HEK293 (cell line): ENCODE measurements at regions not wholly inside any gene's neighbourhood (a gene's known extent, or its start where the extent isn't known, plus 50 kb on each side); places are given as distances from the start of the nearest gene placed in this dataset.

Experiments
- CTCF ChIA-PET: fragments of 350-600 bp; formaldehyde crosslinking; extraction: SDS; loops from one replicate; lab custom pipeline; 2021; ENCODE audit warnings: antibody characterized with exemption; lab: Yijun Ruan, JAX
- POLR2A ChIA-PET: fragments of 300-600 bp; formaldehyde crosslinking; extraction: SDS; loops from one replicate; lab custom pipeline; 2020; ENCODE audit warnings: antibody characterized with exemption, inconsistent platforms; lab: Yijun Ruan, JAX
- H3K27ac ChIP-seq: fragments of 200-500 bp; sonication (Bioruptor generic); 2 replicates; pipeline ENCODE4 v1.5.1; 2014; ENCODE audit warnings: low read depth, low read length, control low read depth, inconsistent platforms; ENCODE audit errors: extremely low read depth
- H3K36me3 ChIP-seq, 2 experiments: fragments of 200-500 bp in 1 of 2; sonication (Bioruptor generic) in 1 of 2; 1 replicate in 1 of 2; 2 replicates in 1 of 2; pipeline ENCODE4 v1.5.1; 2014 to 2017; ENCODE audit warnings: inconsistent platforms in 2 of 2, low read length in 2 of 2; ENCODE audit not compliant: control insufficient read depth in 2 of 2, insufficient read depth in 1 of 2
- H3K4me1 ChIP-seq: fragments of 200-500 bp; sonication (Bioruptor generic); 2 replicates; pipeline ENCODE4 v1.5.1; 2014; ENCODE audit warnings: mild to moderate bottlenecking, low read length, inconsistent platforms; ENCODE audit not compliant: control insufficient read depth, insufficient read depth
- H3K4me3 ChIP-seq: 2 replicates; pipeline ENCODE4 v1.5.1; 2011; ENCODE audit warnings: low read depth, mild to moderate bottlenecking, control low read depth, low read length, moderate library complexity
- H3K9me3 ChIP-seq: fragments of 200-500 bp; sonication (Bioruptor generic); 2 replicates; pipeline ENCODE4 v1.5.1; 2014; ENCODE audit warnings: low read depth, low read length, inconsistent platforms; ENCODE audit not compliant: control insufficient read depth, insufficient read depth
- BCL11A ChIP-seq: fragments of 450-650 bp; formaldehyde crosslinking; IDR thresholded peaks from 2 replicates; pipeline ENCODE4 v1.5.1; 2016; ENCODE audit warnings: low read depth, missing biosample characterization, missing genetic modification characterization
- BCL11B ChIP-seq: fragments of 450-650 bp; formaldehyde crosslinking; IDR thresholded peaks from 2 replicates; pipeline ENCODE4 v1.5.1; 2016; ENCODE audit warnings: low read depth, missing biosample characterization, missing genetic modification characterization
- FEZF1 ChIP-seq: fragments of 450-650 bp; formaldehyde crosslinking; IDR thresholded peaks from 2 replicates; pipeline ENCODE4 v1.5.1; 2016; ENCODE audit warnings: missing biosample characterization, missing genetic modification characterization
- GLIS1 ChIP-seq: fragments of 450-650 bp; formaldehyde crosslinking; IDR thresholded peaks from 2 replicates; pipeline ENCODE4 v1.5.1; 2016; ENCODE audit warnings: missing biosample characterization, missing genetic modification characterization
- HOXA7 ChIP-seq: sonication (generic); formaldehyde crosslinking; IDR thresholded peaks from 2 replicates; pipeline ENCODE4 v1.8.1; 2022; ENCODE audit warnings: missing genetic modification reagents, borderline replicate concordance
- KLF10 ChIP-seq: fragments of 450-650 bp; IDR thresholded peaks from 2 replicates; pipeline ENCODE4 v1.5.1; 2018; ENCODE audit warnings: missing biosample characterization, mild to moderate bottlenecking, missing genetic modification characterization
- OVOL3 ChIP-seq: fragments of 450-650 bp; formaldehyde crosslinking; IDR thresholded peaks from 2 replicates; pipeline ENCODE4 v1.5.1; 2016; ENCODE audit warnings: missing biosample characterization, missing genetic modification characterization
- SETDB1 ChIP-seq: IDR thresholded peaks from one replicate; pipeline ENCODE4 v1.6.1; 2017; ENCODE audit warnings: mild to moderate bottlenecking, low read length, moderate library complexity, mixed read lengths; ENCODE audit not compliant: insufficient read length
- WT1 ChIP-seq: fragments of 450-650 bp; formaldehyde crosslinking; IDR thresholded peaks from 2 replicates; pipeline ENCODE4 v1.5.1; 2016; ENCODE audit warnings: missing biosample characterization, missing genetic modification characterization
- YY1 ChIP-seq: fragments of 450-650 bp; formaldehyde crosslinking; IDR thresholded peaks from 2 replicates; pipeline ENCODE4 v1.5.1; 2018; ENCODE audit warnings: missing biosample characterization, missing genetic modification characterization
- ZBTB7A ChIP-seq: fragments of 450-650 bp; formaldehyde crosslinking; IDR thresholded peaks from 2 replicates; pipeline ENCODE4 v1.5.1; 2016; ENCODE audit warnings: low read depth, missing biosample characterization, missing genetic modification characterization
- ZEB2 ChIP-seq: fragments of 450-650 bp; formaldehyde crosslinking; IDR thresholded peaks from 2 replicates; pipeline ENCODE4 v1.5.1; 2016; ENCODE audit warnings: missing biosample characterization, missing genetic modification characterization
- ZFHX2 ChIP-seq: fragments of 450-650 bp; formaldehyde crosslinking; conservative IDR thresholded peaks from 2 replicates; pipeline ENCODE4 v1.5.1; 2016; ENCODE audit warnings: missing biosample characterization, missing genetic modification characterization
- ZIC2 ChIP-seq: fragments of 450-650 bp; formaldehyde crosslinking; IDR thresholded peaks from 2 replicates; pipeline ENCODE4 v1.5.1; 2016; ENCODE audit warnings: missing biosample characterization, missing genetic modification characterization
- ZNF133 ChIP-seq: fragments of 450-650 bp; formaldehyde crosslinking; IDR thresholded peaks from 2 replicates; pipeline ENCODE4 v1.5.1; 2016; ENCODE audit warnings: missing biosample characterization, missing genetic modification characterization
- ZNF174 ChIP-seq: fragments of 450-650 bp; formaldehyde crosslinking; IDR thresholded peaks from 2 replicates; pipeline ENCODE4 v1.5.0; 2017; ENCODE audit warnings: missing biosample characterization, mild to moderate bottlenecking, missing genetic modification characterization
- ZNF214 ChIP-seq: fragments of 450-650 bp; formaldehyde crosslinking; IDR thresholded peaks from 2 replicates; pipeline ENCODE4 v1.5.1; 2017; ENCODE audit warnings: missing biosample characterization, mild to moderate bottlenecking, missing genetic modification characterization, borderline replicate concordance
- ZNF223 ChIP-seq: fragments of 450-650 bp; formaldehyde crosslinking; IDR thresholded peaks from 2 replicates; pipeline ENCODE4 v1.5.1; 2016; ENCODE audit warnings: missing biosample characterization, missing genetic modification characterization
- ZNF335 ChIP-seq: fragments of 450-650 bp; formaldehyde crosslinking; conservative IDR thresholded peaks from 2 replicates; pipeline ENCODE4 v1.5.1; 2016; ENCODE audit warnings: missing biosample characterization, missing genetic modification characterization
- ZNF37A ChIP-seq: fragments of 450-650 bp; IDR thresholded peaks from 2 replicates; pipeline ENCODE4 v1.5.1; 2018; ENCODE audit warnings: missing biosample characterization, missing genetic modification characterization
- ZNF560 ChIP-seq: fragments of 450-650 bp; formaldehyde crosslinking; IDR thresholded peaks from 2 replicates; pipeline ENCODE4 v1.5.1; 2017; ENCODE audit warnings: missing biosample characterization, missing genetic modification characterization, borderline replicate concordance
- ZNF561 ChIP-seq: fragments of 450-650 bp; IDR thresholded peaks from 2 replicates; pipeline ENCODE4 v1.5.1; 2018; ENCODE audit warnings: missing biosample characterization, missing genetic modification characterization, borderline replicate concordance
- ZNF624 ChIP-seq: fragments of 450-650 bp; formaldehyde crosslinking; IDR thresholded peaks from 2 replicates; pipeline ENCODE4 v1.5.1; 2017; ENCODE audit warnings: missing biosample characterization, missing genetic modification characterization
- ZNF629 ChIP-seq: fragments of 450-650 bp; formaldehyde crosslinking; IDR thresholded peaks from 2 replicates; pipeline ENCODE4 v1.5.1; 2017; ENCODE audit warnings: missing biosample characterization, missing genetic modification characterization
- ZNF664 ChIP-seq: fragments of 450-650 bp; formaldehyde crosslinking; IDR thresholded peaks from 2 replicates; pipeline ENCODE4 v1.5.1; 2016; ENCODE audit warnings: missing biosample characterization, missing genetic modification characterization
- ZNF701 ChIP-seq: fragments of 450-650 bp; formaldehyde crosslinking; IDR thresholded peaks from 2 replicates; pipeline ENCODE4 v1.5.1; 2016; ENCODE audit warnings: missing biosample characterization, missing genetic modification characterization
- ZSCAN23 ChIP-seq: fragments of 450-650 bp; formaldehyde crosslinking; IDR thresholded peaks from 2 replicates; pipeline ENCODE4 v1.5.1; 2016; ENCODE audit warnings: missing biosample characterization, missing genetic modification characterization
- TF ChIP-seq, protein P1 (sequence below): fragments of 450-650 bp; formaldehyde crosslinking; IDR thresholded peaks from 2 replicates; pipeline ENCODE4 v1.5.1; 2016; ENCODE audit warnings: missing biosample characterization, missing genetic modification characterization
- TF ChIP-seq, protein P2 (sequence below): fragments of 450-650 bp; formaldehyde crosslinking; IDR thresholded peaks from 2 replicates; pipeline ENCODE4 v1.5.1; 2016; ENCODE audit warnings: missing biosample characterization, missing genetic modification characterization
- TF ChIP-seq, protein P3 (sequence below): fragments of 450-650 bp; formaldehyde crosslinking; IDR thresholded peaks from 2 replicates; pipeline ENCODE4 v1.5.0; 2017; ENCODE audit warnings: missing biosample characterization, missing genetic modification characterization, borderline replicate concordance
- TF ChIP-seq, protein P4 (sequence below): fragments of 450-650 bp; formaldehyde crosslinking; IDR thresholded peaks from 2 replicates; pipeline ENCODE4 v1.5.1; 2016; ENCODE audit warnings: missing biosample characterization, missing genetic modification characterization

DNA sequence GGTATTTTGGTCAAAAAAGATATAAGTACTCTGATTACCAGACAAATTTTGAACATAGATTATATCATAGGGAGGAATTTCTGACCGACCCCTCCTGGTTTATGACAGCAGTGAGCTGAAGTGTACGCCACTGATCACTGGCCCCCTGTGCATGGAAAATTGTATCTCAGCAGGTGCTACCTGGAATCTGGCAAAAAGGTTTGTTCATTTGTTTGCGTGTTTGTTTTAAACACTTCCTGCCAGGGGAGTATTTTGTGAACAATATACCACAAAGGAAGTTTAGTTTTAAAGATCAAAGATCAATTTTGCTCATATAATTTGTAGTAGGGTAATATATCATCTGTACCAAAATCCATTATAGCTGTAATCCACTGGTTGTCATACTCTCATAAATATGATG, 219.7 kb upstream of the TENM3 start:
- Histone ChIP-seq H3K4me1 (no peaks in the 10 kb centered on the region), H3K9me3 (no peaks in the 10 kb centered on the region), H3K27ac (no peak overlapping the region), H3K36me3 (no peaks in the 10 kb centered on the region), H3K4me3 (no peak overlapping the region)
- POLR2A ChIA-PET = no interaction called here
- TF ChIP-seq ZNF624 (tag by site-specific recombination) (no peak), GLIS1 (tag by site-specific recombination) (peak; percentile 35; the same call in 1 of the 2 replicates), ZIC2 (peak; percentile 72), BCL11B (tag by site-specific recombination) (no peak), FEZF1 (tag by site-specific recombination) (peak; percentile 58), ZNF701 (tag by site-specific recombination) (no peak), ZSCAN23 (tag by site-specific recombination) (no peak), ZBTB7A (tag by site-specific recombination) (no peak), ZNF561 (tag by site-specific recombination) (no peak), ZNF37A (tag by site-specific recombination) (no peak), WT1 (tag by site-specific recombination) (no peak), SETDB1 (no peak), ZNF629 (tag by site-specific recombination) (no peak), ZEB2 (tag by site-specific recombination) (no peak), YY1 (tag by site-specific recombination) (no peak), HOXA7 (CRISPR knock-in tag) (no peak), ZNF133 (tag by site-specific recombination) (no peak), ZFHX2 (tag by site-specific recombination) (no peak), KLF10 (no peak), BCL11A (tag by site-specific recombination) (no peak), ZNF664 (tag by site-specific recombination) (no peak)
- TF ChIP-seq, protein P1, sequence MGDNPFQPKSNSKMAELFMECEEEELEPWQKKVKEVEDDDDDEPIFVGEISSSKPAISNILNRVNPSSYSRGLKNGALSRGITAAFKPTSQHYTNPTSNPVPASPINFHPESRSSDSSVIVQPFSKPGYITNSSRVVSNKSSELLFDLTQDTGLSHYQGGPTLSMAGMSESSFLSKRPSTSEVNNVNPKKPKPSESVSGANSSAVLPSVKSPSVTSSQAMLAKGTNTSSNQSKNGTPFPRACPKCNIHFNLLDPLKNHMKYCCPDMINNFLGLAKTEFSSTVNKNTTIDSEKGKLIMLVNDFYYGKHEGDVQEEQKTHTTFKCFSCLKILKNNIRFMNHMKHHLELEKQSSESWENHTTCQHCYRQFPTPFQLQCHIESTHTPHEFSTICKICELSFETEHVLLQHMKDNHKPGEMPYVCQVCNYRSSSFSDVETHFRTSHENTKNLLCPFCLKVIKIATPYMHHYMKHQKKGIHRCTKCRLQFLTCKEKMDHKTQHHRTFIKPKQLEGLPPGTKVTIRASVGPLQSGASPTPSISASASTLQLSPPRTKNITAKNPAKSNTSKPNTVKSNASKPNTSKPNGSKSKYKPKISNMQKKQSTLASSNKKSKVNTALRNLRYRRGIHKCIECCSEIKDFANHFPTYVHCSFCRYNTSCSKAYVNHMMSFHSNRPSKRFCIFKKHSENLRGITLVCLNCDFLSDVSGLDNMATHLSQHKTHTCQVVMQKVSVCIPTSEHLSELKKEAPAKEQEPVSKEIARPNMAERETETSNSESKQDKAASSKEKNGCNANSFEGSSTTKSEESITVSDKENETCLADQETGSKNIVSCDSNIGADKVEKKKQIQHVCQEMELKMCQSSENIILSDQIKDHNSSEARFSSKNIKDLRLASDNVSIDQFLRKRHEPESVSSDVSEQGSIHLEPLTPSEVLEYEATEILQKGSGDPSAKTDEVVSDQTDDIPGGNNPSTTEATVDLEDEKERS (tag by site-specific recombination) = no peak
- TF ChIP-seq, protein P2, sequence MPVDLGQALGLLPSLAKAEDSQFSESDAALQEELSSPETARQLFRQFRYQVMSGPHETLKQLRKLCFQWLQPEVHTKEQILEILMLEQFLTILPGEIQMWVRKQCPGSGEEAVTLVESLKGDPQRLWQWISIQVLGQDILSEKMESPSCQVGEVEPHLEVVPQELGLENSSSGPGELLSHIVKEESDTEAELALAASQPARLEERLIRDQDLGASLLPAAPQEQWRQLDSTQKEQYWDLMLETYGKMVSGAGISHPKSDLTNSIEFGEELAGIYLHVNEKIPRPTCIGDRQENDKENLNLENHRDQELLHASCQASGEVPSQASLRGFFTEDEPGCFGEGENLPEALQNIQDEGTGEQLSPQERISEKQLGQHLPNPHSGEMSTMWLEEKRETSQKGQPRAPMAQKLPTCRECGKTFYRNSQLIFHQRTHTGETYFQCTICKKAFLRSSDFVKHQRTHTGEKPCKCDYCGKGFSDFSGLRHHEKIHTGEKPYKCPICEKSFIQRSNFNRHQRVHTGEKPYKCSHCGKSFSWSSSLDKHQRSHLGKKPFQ = no peak
- CTCF ChIA-PET = interaction anchor here (0.7 kb wide), 1 partner anchor 10 kb away, joined by 3 read pairs; no protein-coding TSS in a partner anchor

DNA sequence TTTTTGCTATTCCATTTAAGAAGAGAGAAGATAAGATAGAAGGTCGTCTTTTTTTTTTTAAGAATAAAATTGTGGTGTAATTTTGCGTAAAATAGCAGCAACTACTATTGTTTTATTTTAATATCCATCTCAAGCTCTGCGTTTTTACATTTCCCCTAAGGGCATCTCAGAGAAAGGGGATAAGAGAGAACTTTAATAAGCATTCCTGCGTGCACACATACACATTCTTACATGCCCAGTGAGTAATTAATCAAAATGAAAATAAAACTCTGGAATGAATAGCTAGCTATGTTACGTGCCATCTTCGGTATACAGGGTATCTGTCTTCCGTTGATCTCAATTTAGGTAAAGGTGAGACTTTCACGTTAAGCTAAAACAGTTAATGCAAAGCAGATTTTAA, 200.3 kb upstream of the TENM3 start:
- no peaks in the 10 kb centered on the region for H3K9me3 ChIP-seq
- TF ChIP-seq OVOL3 (tag by site-specific recombination) (no peak), ZNF335 (no peak), ZNF223 (no peak), ZNF214 (tag by site-specific recombination) (no peak), ZNF560 (no peak), ZNF174 (tag by site-specific recombination) (no peak)
- TF ChIP-seq, protein P3, sequence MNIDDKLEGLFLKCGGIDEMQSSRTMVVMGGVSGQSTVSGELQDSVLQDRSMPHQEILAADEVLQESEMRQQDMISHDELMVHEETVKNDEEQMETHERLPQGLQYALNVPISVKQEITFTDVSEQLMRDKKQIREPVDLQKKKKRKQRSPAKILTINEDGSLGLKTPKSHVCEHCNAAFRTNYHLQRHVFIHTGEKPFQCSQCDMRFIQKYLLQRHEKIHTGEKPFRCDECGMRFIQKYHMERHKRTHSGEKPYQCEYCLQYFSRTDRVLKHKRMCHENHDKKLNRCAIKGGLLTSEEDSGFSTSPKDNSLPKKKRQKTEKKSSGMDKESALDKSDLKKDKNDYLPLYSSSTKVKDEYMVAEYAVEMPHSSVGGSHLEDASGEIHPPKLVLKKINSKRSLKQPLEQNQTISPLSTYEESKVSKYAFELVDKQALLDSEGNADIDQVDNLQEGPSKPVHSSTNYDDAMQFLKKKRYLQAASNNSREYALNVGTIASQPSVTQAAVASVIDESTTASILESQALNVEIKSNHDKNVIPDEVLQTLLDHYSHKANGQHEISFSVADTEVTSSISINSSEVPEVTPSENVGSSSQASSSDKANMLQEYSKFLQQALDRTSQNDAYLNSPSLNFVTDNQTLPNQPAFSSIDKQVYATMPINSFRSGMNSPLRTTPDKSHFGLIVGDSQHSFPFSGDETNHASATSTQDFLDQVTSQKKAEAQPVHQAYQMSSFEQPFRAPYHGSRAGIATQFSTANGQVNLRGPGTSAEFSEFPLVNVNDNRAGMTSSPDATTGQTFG = no peak
- TF ChIP-seq, protein P4, sequence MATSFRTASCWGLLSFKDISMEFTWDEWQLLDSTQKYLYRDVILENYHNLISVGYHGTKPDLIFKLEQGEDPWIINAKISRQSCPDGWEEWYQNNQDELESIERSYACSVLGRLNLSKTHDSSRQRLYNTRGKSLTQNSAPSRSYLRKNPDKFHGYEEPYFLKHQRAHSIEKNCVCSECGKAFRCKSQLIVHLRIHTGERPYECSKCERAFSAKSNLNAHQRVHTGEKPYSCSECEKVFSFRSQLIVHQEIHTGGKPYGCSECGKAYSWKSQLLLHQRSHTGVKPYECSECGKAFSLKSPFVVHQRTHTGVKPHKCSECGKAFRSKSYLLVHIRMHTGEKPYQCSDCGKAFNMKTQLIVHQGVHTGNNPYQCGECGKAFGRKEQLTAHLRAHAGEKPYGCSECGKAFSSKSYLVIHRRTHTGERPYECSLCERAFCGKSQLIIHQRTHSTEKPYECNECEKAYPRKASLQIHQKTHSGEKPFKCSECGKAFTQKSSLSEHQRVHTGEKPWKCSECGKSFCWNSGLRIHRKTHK = no peak
- H3K4me3 ChIP-seq = no peak overlapping the region
- ChIA-PET POLR2A (no interaction called here), CTCF (interaction anchor here (0.7 kb wide), 1 partner anchor 235 kb away, joined by 4 read pairs; no protein-coding TSS in a partner anchor)
- H3K27ac ChIP-seq = no peak overlapping the region
- H3K36me3 ChIP-seq = no peaks in the 10 kb centered on the region
- no peaks in the 10 kb centered on the region for H3K4me1 ChIP-seq
